Upper lobe of right lung (tissue), 1 donor: ENCODE measurements at regions not wholly inside any gene's neighbourhood (a gene's known extent, or its start where the extent isn't known, plus 50 kb on each side); places are given as distances from the start of the nearest gene placed in this dataset.

Experiments
- ATAC-seq: fragments of 200-7000 bp; cut with Tn5 transposase; one replicate; pipeline ENCODE4 v1.9.1; 2020; ENCODE audit warnings: mild to moderate bottlenecking, moderate library complexity
- DNase-seq: peaks from one replicate; pipeline ENCODE4 v3.0.0-alpha.2; 2020
- H3K27ac ChIP-seq: fragments of 200-600 bp; one replicate; pipeline ENCODE4 v1.8.0; 2022
- H3K27me3 ChIP-seq: fragments of 200-600 bp; one replicate; pipeline ENCODE4 v1.8.0; 2022; ENCODE audit warnings: mild to moderate bottlenecking
- H3K36me3 ChIP-seq: fragments of 200-600 bp; one replicate; pipeline ENCODE4 v1.8.0; 2022
- H3K4me1 ChIP-seq: fragments of 200-600 bp; one replicate; pipeline ENCODE4 v1.8.0; 2022
- H3K4me3 ChIP-seq: fragments of 200-600 bp; one replicate; pipeline ENCODE4 v1.8.0; 2022; ENCODE audit warnings: mild to moderate bottlenecking
- H3K9me3 ChIP-seq: fragments of 200-600 bp; one replicate; pipeline ENCODE4 v1.8.0; 2022
- CTCF ChIP-seq: fragments of 200-600 bp; IDR thresholded peaks from one replicate; pipeline ENCODE4 v1.8.0; 2022; ENCODE audit warnings: antibody characterized with exemption
- intact Hi-C: fragments of 100-400 bp; cut with DNase I; formaldehyde crosslinking; loops from one replicate; pipeline ENCODE4 v1.11.0; 2022
- donor health status: DM: no; HTN: yes; CAD: no; lungs with severe emphysema.

GRCh38 chr13:88104576-88104975, 433.4 kb downstream of the SLITRK5 start:
- Histone ChIP-seq H3K27ac (no peak overlapping the region), H3K4me1 (no peaks in the 10 kb centered on the region), H3K27me3 (no peaks in the 10 kb centered on the region), H3K4me3 (no peak overlapping the region), H3K36me3 (no peaks in the 10 kb centered on the region), H3K9me3 (no peaks in the 10 kb centered on the region)
- DNase-seq (no peak), ATAC-seq (no peak)
- intact Hi-C loops: no loop called here
- TF ChIP-seq CTCF: no peak

- ATAC-seq: no peak
- no peaks in the 10 kb centered on the region for H3K4me1 ChIP-seq
- H3K36me3 ChIP-seq: no peaks in the 10 kb centered on the region
- no peaks in the 10 kb centered on the region for H3K9me3 ChIP-seq
- DNase-seq: no peak
- no peak overlapping the region for H3K27ac ChIP-seq
- H3K4me3 ChIP-seq: no peak overlapping the region
- no peaks in the 10 kb centered on the region for H3K27me3 ChIP-seq
- no peak for TF ChIP-seq CTCF
- intact Hi-C loops: no loop called here
These were observed 436.4 kb downstream of the SLITRK5 start for GRCh38 chr13:88107570-88107969.

GRCh38 chr13:88112526-88112925, 441.4 kb downstream of the SLITRK5 start:
- Histone ChIP-seq H3K9me3 (no peaks in the 10 kb centered on the region), H3K27me3 (no peaks in the 10 kb centered on the region), H3K4me1 (no peaks in the 10 kb centered on the region), H3K36me3 (no peaks in the 10 kb centered on the region), H3K4me3 (no peak overlapping the region), H3K27ac (no peak overlapping the region)
- TF ChIP-seq CTCF: no peak
- intact Hi-C loops: no loop called here
- no peak for ATAC-seq
- DNase-seq: no peak

- intact Hi-C loops: no loop called here
- no peaks in the 10 kb centered on the region for H3K9me3 ChIP-seq
- H3K27me3 ChIP-seq: no peaks in the 10 kb centered on the region
- H3K36me3 ChIP-seq: no peaks in the 10 kb centered on the region
- ATAC-seq (no peak), DNase-seq (no peak)
- no peaks in the 10 kb centered on the region for H3K4me1 ChIP-seq
- H3K4me3 ChIP-seq: no peak overlapping the region
- no peak overlapping the region for H3K27ac ChIP-seq
- no peak for TF ChIP-seq CTCF
These were observed 444.8 kb downstream of the SLITRK5 start for GRCh38 chr13:88115976-88116375.

- no peak overlapping the region for H3K4me3 ChIP-seq
- no peaks in the 10 kb centered on the region for H3K4me1 ChIP-seq
- H3K9me3 ChIP-seq: no peaks in the 10 kb centered on the region
- intact Hi-C loops: no loop called here
- no peak for DNase-seq
- H3K27me3 ChIP-seq: no peaks in the 10 kb centered on the region
- ATAC-seq: no peak
- H3K27ac ChIP-seq: no peak overlapping the region
- H3K36me3 ChIP-seq: no peaks in the 10 kb centered on the region
- TF ChIP-seq CTCF: no peak
These were observed 447.8 kb downstream of the SLITRK5 start for GRCh38 chr13:88118952-88119351.

- intact Hi-C loops: no loop called here
- no peak for TF ChIP-seq CTCF
- no peaks in the 10 kb centered on the region for H3K9me3 ChIP-seq
- ATAC-seq (no peak), DNase-seq (no peak)
- H3K4me1 ChIP-seq: no peaks in the 10 kb centered on the region
- no peak overlapping the region for H3K27ac ChIP-seq
- no peaks in the 10 kb centered on the region for H3K27me3 ChIP-seq
- no peaks in the 10 kb centered on the region for H3K36me3 ChIP-seq
- H3K4me3 ChIP-seq: no peak overlapping the region
These were observed 453.0 kb downstream of the SLITRK5 start for GRCh38 chr13:88124142-88124541.
